ENCODE measurements at regions not wholly inside any gene's neighbourhood (a gene's known extent, or its start where the extent isn't known, plus 50 kb on each side); places are given as distances from the start of the nearest gene placed in this dataset.

GRCh38 chr13:102970542-102970941, 95.7 kb downstream of the SLC10A2 start:
- TF ChIP-seq CTCF (IDR thresholded peaks at IDR 0.05; ENCODE audit: insufficient read depth, low read length) (no peak), REST (IDR thresholded peaks at IDR 0.05; ENCODE audit: insufficient replicate concordance, low read depth) (no peak), GABPA (IDR thresholded peaks at IDR 0.05; ENCODE audit: low read depth) (no peak), POLR2AphosphoS5 (IDR thresholded peaks at IDR 0.05; ENCODE audit: low read depth) (no peak)
